Suprapubic skin (tissue), 4 donors: ENCODE measurements at regions not wholly inside any gene's neighbourhood (a gene's known extent, or its start where the extent isn't known, plus 50 kb on each side); places are given as distances from the start of the nearest gene placed in this dataset.

Source experiments
- POLR2A ChIP-seq, 2 donors: fragments of 450-650 bp; IDR thresholded peaks; one replicate each; pipeline ENCODE4 v1.6.1; 2017; ENCODE audit warnings: antibody characterized with exemption in 2 of 2, mild to moderate bottlenecking in 2 of 2, moderate library complexity in 2 of 2
- POLR2AphosphoS5 ChIP-seq, 3 donors: sonication (generic); formaldehyde crosslinking; IDR thresholded peaks; one replicate each; pipeline ENCODE4 v1.6.1; 2017; ENCODE audit warnings: antibody characterized with exemption in 3 of 3
- TF ChIP-seq, protein P1 (sequence below), 2 donors: fragments of 200-600 bp in 1 of 2; fragments of 450-650 bp in 1 of 2; sonication (generic) in 1 of 2; IDR thresholded peaks; one replicate each; pipeline ENCODE4 v1.5.1; 2016 to 2019; ENCODE audit warnings: antibody characterized with exemption in 2 of 2, mild to moderate bottlenecking in 1 of 2, moderate library complexity in 1 of 2

GRCh38 chr7:24407965-24408364, 124.0 kb downstream of the NPY start:
- TF ChIP-seq, protein P1, sequence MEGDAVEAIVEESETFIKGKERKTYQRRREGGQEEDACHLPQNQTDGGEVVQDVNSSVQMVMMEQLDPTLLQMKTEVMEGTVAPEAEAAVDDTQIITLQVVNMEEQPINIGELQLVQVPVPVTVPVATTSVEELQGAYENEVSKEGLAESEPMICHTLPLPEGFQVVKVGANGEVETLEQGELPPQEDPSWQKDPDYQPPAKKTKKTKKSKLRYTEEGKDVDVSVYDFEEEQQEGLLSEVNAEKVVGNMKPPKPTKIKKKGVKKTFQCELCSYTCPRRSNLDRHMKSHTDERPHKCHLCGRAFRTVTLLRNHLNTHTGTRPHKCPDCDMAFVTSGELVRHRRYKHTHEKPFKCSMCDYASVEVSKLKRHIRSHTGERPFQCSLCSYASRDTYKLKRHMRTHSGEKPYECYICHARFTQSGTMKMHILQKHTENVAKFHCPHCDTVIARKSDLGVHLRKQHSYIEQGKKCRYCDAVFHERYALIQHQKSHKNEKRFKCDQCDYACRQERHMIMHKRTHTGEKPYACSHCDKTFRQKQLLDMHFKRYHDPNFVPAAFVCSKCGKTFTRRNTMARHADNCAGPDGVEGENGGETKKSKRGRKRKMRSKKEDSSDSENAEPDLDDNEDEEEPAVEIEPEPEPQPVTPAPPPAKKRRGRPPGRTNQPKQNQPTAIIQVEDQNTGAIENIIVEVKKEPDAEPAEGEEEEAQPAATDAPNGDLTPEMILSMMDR (IDR thresholded peaks at IDR 0.05), result no peak
- no peak for TF ChIP-seq POLR2A (IDR thresholded peaks at IDR 0.05)
- no peak for TF ChIP-seq POLR2AphosphoS5 (IDR thresholded peaks at IDR 0.05)
